NCI-H82 treated with DMSO at 0.1 percent for 48 hours (cell line): ENCODE measurements at regions not wholly inside any gene's neighbourhood (a gene's known extent, or its start where the extent isn't known, plus 50 kb on each side); places are given as distances from the start of the nearest gene placed in this dataset.
"Not testable (repeated sequence)": the region's sequence is repeated elsewhere in the genome, so short reads cannot be mapped to it uniquely, and the experiment has no call there.

ENCODE experiments used
- DNase-seq: peaks from one replicate; lab custom pipeline; 2025; ENCODE audit not compliant: unreplicated experiment; lab: John Stamatoyannopoulos, UW

DNA sequence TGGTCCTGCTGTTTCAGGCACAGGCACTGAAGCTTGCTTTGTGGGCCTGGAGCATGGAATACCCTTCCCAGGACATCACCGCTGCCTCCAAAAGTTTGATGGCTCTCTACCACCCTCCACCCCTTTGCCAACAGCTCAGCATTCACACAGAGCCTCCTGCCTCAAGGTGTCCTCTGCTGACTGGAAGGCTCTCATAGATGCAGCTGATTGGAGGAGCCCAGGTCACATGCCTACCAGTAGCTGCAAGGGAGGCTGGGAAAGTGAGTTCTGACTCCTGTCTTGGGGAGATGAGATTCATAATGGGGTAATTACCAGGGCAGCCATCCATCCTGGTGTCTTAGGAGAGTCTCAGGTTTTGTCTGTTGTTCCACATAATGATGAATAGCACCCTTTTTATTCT, 124.8 kb upstream of the GRIK3 start:
- DNase-seq, result no peak

DNA sequence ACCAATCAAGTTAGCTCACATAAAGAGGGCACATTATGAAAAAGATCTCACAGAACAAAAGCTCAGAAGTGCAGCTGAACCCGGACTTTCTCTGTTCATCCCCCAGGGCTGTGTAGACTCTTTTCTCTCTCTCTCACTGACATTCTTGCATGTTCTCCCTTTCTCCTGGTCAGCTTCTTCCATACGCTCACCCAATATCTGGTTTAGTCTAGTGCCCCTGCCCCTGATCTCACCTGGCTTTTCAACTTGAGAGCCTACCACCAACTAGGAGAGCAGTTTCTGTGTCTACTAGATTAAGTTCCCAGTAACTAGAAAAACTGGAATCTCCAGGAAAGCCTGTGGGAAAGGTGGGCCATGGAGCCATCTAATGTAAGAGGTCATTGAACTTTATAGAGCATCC, 126.9 kb upstream of the GRIK3 start:
- no peak for DNase-seq

DNA sequence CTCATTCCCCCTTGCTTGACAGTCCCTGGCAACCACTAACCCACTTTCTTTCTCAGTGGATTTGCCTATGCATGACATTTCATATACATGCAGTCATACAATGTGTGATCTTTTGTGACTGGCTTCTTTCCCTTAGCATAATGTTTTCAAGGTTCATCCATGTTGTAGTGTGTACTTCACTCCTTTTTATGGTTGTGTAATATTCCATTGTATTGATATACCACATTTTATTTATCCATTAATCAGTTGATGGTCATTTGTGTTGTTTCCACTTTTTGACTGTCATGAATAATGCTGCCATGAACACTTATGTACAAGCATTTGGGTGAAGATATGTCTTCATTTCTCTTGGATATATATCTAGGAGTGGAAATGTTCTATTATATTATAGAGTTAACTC, 127.7 kb upstream of the GRIK3 start:
- no peak for DNase-seq

DNA sequence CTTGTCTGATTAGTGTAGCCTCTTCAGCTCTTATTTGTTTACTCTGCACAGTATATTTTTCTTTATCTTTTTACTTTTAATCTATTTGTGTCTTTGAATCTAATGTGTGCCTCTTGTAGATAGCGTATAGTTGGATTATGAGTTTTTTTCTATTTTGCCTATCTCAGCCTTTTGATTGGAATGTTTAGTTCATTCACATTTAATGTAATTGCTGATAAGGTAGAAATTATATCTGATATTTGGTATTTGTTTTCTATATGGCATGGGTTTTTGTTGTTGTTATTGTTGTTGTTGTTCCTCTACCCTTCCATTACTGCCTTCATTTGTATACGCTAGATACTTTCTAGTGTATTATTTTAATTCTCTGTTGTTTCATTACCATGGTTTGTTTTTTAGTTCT, 131.7 kb upstream of the GRIK3 start:
- no peak for DNase-seq

DNA sequence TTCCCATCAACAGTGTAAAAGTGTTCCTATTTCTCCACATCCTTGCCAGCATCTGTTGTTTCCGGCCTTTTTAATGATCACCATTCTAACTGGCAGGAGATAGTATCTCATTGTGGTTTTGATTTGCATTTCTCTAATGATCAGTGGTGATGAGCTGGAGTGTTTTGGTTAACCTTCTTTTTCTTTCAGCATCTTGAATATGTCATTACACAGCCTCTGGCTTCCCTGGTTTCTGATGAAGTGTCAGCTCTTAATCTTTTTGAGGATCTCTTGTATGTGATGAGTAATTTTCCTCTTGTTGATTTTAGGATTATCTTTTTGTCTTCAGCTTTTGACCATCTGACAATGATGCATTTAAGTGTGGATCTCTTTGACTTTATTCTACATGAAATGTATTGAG, 133.2 kb upstream of the GRIK3 start:
- DNase-seq, result no peak

DNA sequence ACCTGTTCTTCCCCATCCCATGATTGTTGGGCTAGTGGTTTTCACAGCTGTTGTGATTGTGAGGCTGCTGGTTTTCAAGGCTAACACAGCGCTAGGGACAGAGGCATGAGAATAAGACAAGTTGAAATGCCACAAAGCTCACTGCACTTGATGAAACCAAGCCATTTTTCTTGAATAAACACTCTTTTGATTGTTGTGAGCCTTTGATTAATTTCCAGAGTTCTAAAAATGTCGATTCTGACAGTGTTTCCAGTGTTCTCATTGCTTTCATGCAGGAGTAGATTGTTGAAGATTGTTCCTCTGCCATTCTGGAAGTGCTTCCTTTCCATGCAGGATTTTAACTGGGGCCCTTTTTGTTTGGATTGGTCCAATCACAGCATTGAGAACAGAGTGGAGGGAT, 134.9 kb upstream of the GRIK3 start:
- DNase-seq, result no peak

DNA sequence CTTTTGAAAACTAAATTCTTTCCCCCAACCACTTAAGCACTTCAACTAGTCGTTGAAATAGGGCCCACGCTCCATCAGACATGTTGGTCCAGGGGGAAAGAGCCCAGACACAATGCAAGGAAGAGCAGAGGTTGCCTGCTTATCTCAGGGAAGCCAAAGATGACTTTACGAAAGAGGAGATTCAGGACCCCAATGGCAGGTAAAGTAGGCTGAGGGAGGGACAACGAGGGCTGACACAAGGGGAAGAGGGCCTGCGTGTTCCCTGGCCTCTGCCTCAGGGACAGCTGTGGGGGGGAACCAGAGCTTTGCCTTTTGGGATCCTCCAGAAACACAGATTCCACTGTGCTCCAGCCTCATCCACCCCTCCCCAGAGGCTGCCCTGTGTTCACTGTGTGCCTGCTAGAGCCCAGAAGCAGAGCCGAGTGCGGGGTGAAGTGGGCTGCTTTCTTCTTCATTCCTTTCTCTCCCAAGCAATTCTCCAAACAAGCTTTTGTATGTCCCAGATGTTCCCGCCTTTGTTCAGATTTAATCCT, 135.5 kb upstream of the GRIK3 start:
- no peak for DNase-seq

DNA sequence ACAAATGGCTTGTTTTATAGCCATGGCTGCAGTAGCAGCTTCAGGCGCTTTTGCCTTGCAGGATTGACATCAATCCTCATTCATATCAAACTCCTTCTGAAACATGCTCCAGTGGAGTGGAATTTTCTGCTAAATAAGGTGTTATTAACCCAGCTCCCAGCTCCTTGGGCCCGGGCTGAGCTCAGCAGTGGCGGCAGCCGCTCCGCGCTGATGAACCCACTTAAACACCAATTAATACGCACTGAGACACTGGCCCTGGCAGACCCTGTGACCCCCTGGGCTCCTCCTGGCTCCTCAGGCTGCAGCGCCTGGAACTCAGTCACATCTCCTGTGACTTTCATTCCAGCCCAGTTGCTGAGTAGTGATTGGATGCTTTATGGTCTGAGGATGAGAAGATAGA, 137.4 kb upstream of the GRIK3 start:
- no peak for DNase-seq

DNA sequence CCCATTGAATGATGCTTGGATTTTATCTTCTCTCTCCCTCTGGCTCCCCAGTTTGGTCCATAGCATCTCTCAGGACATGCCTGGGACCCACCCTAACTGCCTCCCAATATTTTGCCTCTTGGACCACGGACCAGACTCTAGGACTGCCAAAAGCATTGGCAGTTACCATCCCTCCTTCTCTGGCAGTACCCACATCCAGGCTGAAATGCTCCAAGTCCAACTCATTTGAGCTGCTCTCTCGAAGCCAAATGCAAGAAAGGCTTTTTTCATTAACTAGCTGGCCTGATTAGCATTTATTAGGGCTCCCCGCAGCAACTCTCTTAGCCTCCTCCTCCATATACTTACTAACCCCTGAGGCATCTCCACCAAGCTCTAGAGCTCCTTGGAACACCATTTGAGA, 140.0 kb upstream of the GRIK3 start:
- no peak for DNase-seq

DNA sequence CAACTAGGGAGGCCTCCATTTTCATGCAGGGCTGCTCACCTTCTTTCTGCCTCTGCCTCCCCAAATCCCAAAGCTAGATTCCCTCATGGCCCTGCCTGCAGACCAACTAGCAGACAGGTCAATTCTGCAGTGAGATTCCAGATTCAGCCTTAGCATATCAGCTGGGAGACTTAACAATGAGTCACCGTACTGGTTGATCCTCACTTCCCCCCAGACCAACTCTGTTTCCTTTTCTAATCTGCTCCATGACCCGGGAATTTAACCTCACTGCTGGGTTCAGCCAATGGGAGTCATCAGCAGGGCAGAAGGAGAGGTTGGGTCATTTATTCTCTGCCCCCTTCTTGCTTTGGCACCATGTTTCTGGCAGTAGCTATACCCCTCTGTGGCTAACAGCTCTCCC, 140.6 kb upstream of the GRIK3 start:
- no peak for DNase-seq

DNA sequence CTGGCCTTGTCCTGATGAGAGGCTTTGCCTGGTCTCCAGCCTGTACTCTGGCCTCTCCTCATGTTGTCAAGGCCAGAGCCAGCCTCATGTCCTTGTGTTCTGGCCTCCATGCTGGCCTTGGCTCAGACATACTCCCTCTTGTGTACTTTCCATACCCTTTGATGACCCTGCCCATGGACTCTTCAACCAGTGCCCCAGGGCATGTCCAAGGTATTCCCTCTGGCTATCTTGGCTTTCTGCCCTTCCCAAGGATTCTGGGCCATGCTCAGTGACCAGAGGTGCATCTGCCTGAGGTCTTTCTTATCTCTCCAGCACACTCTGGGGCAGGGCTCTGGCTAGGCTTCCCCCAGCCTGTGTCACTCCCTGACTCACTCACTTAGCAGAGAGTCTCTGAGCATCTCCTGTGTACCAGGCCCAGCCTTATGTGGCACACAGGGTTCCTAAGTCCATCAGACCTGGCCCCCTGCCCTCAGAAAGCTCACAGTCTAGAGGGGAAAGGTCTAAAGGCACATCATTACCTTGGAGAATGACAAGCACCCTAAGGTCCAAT, 141.4 kb upstream of the GRIK3 start:
- DNase-seq, result no peak

DNA sequence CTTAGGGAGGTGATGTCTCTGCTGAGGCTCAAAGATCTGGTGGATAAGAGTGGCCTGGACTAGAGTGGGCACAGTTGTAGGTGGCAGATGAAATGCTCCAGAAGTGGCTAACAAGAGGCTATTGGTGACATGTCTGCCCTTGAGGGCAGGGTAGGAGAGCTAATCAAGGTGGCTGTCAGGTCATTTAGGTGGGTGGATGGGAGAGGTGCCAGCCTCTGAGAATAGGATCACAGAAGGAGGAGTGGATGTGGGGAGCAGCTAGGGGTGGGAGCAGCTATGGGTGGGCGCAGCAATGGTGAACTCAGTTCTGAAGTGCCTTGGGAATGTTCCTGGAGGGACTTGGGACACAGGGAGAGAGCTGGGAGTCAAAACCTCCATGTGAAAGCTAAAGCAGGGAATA, 142.0 kb upstream of the GRIK3 start:
- DNase-seq, result no peak

DNA sequence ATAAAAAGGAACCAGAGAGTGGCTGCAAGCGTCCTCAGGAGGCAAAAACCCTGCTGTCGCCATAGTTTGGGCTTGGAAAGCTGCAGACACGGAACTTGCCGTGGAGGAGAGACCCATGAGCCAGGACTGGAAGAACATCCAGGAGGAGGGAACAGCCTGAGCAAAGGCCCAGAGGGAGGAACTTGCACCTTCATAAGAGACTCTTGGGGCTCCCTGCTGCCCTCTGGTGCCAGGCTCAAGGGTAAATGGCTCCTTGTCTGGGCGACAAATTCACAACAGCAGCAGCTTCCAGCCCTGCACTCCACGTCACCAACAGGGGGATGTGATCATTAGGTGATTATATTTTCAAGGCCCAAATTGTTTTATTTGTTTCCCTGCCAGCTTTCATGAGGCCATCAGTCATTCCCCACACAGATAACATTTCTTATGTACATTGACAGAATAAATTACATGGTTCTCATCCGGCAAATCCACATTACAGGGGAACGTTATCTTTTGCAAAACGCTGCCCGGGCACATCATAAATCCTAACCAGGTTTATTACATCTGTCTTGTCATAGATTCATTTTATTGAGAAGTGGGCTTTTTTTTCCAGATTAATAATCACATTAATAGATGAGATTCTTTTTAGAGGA, 143.0 kb upstream of the GRIK3 start:
- peak; percentile 50 for DNase-seq

DNA sequence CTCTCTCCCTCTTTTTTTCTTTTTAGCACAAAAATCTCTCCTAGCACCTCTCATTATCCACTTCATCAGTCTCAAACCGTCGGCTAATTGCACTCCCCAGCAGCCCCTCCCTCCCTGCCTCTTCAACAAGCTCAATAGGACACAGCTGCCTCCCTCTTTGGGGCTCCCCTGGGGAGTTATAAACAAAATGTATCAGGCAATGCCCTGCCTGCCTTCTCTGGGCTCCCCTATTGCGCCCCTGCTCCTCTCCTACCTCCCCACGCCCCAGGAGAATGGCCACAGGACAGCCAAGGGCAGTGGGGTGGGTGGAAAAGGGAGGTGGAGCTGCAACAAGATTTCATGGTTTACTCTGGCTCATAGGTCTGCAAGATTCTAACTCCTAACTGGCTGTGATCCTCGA, 147.1 kb upstream of the GRIK3 start:
- no peak for DNase-seq

DNA sequence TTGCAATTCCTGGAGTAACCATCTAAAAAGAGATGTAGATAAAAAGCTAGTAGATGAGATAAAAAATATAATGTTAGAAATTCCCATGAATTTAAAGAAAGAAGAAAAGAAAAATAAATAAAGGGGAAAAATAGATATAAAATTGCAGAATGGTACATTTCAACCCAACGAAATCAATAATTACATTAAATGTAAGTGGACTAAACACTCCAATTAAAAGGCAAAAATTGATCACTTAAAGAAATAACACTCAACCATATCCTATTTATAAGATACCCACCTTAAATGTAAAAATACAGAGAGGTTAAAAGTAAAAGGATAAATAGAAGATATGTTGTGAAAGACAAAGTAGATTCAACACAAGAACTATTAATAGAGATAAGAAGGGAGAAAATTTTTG, 150.5 kb upstream of the GRIK3 start:
- DNase-seq, result no peak

DNA sequence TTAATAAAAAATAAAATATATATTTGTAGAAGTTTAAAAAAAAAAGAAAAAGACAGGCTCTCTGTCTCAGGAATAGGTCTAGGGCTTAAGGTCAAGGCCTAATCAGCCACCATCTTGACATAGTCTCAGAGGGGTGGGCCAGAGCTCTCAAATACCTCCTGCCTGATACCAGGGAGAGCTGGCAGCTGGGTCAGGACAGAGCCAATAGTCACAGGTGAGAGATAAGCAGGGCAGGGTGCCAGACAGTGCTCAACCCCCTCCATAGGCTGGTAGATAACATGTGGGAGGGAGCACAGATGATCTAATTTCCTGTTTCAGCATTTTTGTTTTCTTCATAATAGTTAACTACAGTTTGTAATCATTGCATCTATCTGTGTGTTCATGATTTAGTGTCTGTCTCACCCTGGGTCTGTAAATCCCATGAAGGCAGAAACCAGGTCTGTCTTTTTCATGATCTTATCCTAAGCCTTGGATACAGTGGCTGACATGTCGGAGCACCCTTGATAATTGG, 152.0 kb upstream of the GRIK3 start:
- no peak for DNase-seq

DNA sequence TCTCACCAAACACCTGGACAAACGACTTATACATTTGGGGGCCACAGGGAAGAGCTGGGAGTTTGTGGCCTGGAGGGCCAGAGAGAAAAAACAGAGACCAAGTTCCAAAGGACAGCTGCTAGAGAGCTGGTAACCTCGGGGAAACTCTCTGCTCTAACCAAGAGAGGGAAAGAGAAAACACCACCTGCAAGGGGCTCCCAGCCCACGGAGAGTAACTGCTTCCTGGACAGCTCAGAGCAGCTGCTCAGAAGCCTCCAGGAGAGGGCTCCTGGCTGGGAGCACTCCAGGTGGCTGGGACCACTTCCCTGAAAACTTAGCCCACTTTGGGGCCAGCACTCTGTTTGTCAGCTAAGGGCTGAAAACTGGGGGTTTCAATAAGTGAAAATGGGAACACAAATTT, 154.8 kb upstream of the GRIK3 start:
- no peak for DNase-seq

DNA sequence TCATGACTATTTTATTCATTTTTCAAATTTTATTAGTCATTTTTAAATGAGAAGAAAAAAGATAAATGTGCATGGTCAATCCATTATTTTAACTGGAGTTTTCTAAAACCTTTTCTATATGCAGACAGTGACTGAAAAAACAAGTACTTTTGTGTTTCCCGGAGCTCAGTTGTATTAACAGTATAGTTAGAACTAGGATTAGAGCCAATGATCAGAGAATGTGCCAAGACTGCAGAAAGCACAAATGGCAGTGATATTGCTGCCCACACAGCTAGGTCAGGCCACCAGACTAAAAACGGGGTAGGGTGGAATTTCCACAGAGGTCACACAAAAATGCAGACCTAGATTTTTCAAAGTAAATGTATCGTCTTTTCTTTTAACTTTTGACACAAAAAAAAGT, 163.1 kb upstream of the GRIK3 start:
- DNase-seq, result no peak

DNA sequence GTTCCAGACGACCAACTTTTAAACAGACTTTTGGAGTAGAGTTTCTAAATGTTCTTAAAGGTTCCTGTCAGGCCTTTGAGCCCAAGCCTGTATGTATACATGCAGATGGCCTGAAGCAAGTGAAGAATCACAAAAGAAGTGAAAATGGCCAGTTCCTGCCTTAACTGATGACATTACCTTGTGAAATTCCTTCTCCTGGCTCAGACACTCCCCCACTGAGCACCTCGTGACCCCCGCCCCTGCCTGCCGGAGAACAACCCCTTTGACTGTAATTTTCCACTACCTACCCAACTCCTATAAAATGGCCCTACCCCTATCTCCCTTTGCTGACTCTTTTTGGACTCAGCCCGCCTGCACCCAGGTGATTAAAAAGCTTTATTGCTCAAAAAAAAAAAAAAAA, 180.0 kb upstream of the GRIK3 start:
- DNase-seq, result not testable (repeated sequence)

DNA sequence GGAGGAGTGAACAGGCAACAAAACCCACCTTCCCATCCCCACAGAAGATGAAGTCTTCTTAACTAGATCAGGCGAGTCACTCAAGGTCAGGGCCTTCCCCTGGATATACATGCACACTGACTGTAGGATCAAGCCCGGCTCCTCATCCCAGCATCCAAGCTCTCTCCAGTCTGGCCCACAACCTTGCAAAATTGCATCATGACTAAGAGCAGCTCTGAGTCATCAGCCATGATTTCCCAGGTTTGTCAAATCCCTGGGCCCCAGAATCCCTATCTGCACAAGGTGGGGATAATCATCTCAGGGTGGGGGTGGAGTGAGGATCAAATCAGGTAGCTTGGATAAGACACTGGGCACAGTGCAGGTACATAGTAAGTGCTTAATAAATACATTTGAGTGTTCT, 199.3 kb upstream of the GRIK3 start:
- no peak for DNase-seq

DNA sequence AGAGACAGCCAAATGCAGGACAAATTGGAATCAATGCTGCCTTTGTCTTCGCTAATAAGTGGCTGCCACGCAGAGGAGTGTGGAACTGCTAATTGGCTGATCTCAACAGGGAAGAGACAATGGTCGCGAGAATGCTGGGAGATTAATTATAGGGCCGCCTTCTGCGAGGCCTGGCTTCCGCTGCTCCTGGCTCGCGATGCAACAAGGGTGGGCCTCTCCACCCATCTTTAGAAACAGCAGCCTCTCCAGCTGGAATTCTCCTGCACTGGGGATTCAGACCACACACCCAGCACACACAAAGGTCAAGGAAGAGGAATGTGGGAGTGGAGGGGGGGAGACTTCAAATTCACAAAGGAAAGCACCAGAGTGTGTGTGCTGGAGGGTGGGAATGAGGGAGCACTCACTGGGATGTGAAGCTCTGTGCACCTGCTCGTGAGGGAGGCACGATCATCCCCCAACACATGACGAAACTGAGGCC, 200.7 kb upstream of the GRIK3 start:
- DNase-seq, result peak; percentile 59

DNA sequence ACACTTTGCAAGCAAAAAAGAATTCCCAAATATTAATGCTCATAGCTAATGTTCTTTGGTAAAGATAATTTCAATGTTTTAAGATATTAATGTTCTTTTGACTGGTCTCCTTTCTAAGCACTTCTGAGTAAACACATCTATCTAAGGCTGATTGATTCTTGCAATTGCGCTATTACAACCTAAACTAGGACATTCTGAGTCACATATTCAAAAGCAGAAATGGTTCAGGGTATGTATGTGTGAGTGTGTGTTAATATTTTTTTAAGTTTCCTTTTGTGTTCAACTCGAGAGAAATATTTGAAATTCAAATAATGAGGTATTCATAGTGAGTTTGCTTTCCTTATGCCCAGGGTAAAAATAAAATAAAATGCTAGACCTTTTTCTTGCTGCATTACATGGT, 203.6 kb upstream of the GRIK3 start:
- DNase-seq, result no peak
